Urinary bladder (tissue), 3 donors: ENCODE measurements at regions not wholly inside any gene's neighbourhood (a gene's known extent, or its start where the extent isn't known, plus 50 kb on each side); places are given as distances from the start of the nearest gene placed in this dataset.

Experiments
- DNase-seq: peaks from one replicate; pipeline ENCODE4 v3.0.0-alpha.2; 2015; ENCODE audit errors: extremely low spot score
- H3K27ac ChIP-seq: one replicate; pipeline ENCODE4 v1.5.1; 2013; ENCODE audit warnings: low read depth, mild to moderate bottlenecking, moderate library complexity
- H3K36me3 ChIP-seq: one replicate; pipeline ENCODE4 v1.6.1; 2013; ENCODE audit warnings: mild to moderate bottlenecking, moderate library complexity; ENCODE audit not compliant: insufficient read depth
- H3K4me1 ChIP-seq: one replicate; pipeline ENCODE4 v1.6.1; 2013; ENCODE audit warnings: mild to moderate bottlenecking, moderate library complexity; ENCODE audit not compliant: insufficient read depth
- H3K4me3 ChIP-seq: one replicate; pipeline ENCODE4 v1.5.1; 2013; ENCODE audit warnings: low read depth, low read length
- WGBS: extraction: QIAGEN DNeasy Blood & Tissue Kit; methylation state at CpG from one replicate; pipeline ENCODE4 v1.1.7; 2013; 5-methylcytosine and 5-hydroxymethylcytosine counted together
- donor health status: healthy with polysubstance abuse.
- donor health status: healthy.

- 89% methylated on average over 1 of the region's 1 CpG for WGBS
- Histone ChIP-seq H3K4me1 (no peaks in the 10 kb centered on the region), H3K27ac (no peak overlapping the region), H3K4me3 (no peak overlapping the region), H3K36me3 (no peaks in the 10 kb centered on the region)
- no peak for DNase-seq
These were observed 803.6 kb upstream of the GYPC start for GRCh38 chr2:125852364-125852763.

- H3K36me3 ChIP-seq: no peaks in the 10 kb centered on the region
- no peaks in the 10 kb centered on the region for H3K4me1 ChIP-seq
- no peak overlapping the region for H3K4me3 ChIP-seq
- WGBS: 86% methylated on average over 4 of the region's 4 CpGs
- DNase-seq: no peak
- H3K27ac ChIP-seq: no peak overlapping the region
These were observed 802.3 kb upstream of the GYPC start for GRCh38 chr2:125853626-125854025.

- DNase-seq: no peak
- WGBS: 71% methylated on average over 3 of the region's 3 CpGs
- H3K27ac ChIP-seq: no peak overlapping the region
- no peak overlapping the region for H3K4me3 ChIP-seq
- H3K36me3 ChIP-seq: no peaks in the 10 kb centered on the region
- H3K4me1 ChIP-seq: no peaks in the 10 kb centered on the region
These were observed 800.8 kb upstream of the GYPC start for GRCh38 chr2:125855204-125855603.

DNA sequence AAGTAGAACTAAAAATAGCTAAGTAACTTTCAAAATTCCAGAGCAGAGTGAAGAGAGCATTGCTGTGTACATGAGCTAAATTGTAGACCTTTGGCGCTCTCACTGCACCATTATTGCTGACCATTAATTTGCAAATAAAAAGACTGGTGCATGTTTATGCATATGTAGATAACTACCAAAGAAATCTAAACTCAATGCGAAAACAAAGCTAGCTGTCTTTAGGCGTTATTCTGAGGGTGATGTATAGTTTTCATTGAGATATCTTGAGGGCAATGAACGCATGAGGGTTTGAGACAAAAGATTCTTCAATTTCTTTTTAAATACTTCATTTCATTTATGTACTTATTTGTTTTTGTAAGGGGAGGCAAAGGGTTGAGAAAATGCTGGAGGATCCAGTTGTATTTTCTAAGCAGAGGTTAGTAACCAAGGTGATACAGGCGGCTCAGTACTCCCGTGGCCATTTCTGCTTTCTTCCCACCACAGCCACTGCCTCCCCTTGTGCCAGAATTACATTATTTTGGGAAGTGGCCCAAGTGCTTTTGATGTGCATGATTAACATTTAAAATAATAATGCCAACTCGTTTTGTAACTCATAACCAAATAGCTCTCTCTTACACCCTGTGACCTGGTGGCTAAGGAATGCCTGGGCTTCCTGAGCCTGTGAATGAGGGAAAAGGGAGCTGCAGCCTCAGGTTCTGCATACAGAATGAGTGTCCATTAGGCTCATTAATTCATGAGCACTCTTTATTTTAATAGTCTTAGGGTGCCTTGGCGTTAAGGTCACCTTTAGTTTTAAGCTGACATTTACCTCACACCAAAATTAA, 797.8 kb upstream of the GYPC start:
- Histone ChIP-seq H3K4me3 (no peak overlapping the region), H3K27ac (no peak overlapping the region), H3K36me3 (no peaks in the 10 kb centered on the region), H3K4me1 (no peaks in the 10 kb centered on the region)
- no peak for DNase-seq
- WGBS: 81% methylated on average over 8 of the region's 8 CpGs

- whole genome bisulfite sequencing: 73% methylated on average over 1 of the region's 1 CpG
- no peaks in the 10 kb centered on the region for H3K36me3 ChIP-seq
- no peak overlapping the region for H3K4me3 ChIP-seq
- DNase-seq: no peak
- no peaks in the 10 kb centered on the region for H3K4me1 ChIP-seq
- H3K27ac ChIP-seq: no peak overlapping the region
These were observed 794.5 kb upstream of the GYPC start for GRCh38 chr2:125861461-125861860.

GRCh38 chr2:125867908-125868307, 788.0 kb upstream of the GYPC start:
- Histone ChIP-seq H3K4me3 (no peak overlapping the region), H3K36me3 (no peaks in the 10 kb centered on the region), H3K27ac (no peak overlapping the region), H3K4me1 (no peaks in the 10 kb centered on the region)
- 95% methylated on average over 4 of the region's 4 CpGs for WGBS
- DNase-seq: no peak

DNA sequence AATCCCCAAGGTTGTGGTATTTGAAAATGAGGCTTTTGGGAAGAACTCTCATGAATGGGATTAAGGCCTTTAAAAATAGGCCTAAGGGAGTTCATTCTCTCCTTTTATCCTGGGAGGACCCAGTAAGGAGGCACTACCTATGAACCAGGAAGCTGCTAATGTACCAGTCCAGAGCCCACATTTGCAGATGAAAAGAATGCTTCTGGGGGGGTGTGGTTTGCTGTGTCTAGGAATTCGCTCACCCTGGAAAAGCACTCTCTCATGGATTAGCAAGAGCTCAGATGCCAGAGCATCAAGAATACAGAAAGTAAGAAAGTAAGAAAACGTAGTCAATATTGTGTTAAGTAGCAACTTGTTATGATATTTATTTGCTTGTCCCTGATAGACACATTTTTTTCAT, 785.7 kb upstream of the GYPC start:
- Histone ChIP-seq H3K36me3 (no peaks in the 10 kb centered on the region), H3K4me1 (no peaks in the 10 kb centered on the region), H3K27ac (no peak overlapping the region), H3K4me3 (no peak overlapping the region)
- DNase-seq: no peak
- 85% methylated on average over 2 of the region's 2 CpGs for WGBS

GRCh38 chr2:125870746-125871145, 785.2 kb upstream of the GYPC start:
- no peaks in the 10 kb centered on the region for H3K36me3 ChIP-seq
- 81% methylated on average over 1 of the region's 1 CpG for WGBS
- H3K4me3 ChIP-seq: no peak overlapping the region
- H3K27ac ChIP-seq: no peak overlapping the region
- no peaks in the 10 kb centered on the region for H3K4me1 ChIP-seq
- DNase-seq: no peak

DNA sequence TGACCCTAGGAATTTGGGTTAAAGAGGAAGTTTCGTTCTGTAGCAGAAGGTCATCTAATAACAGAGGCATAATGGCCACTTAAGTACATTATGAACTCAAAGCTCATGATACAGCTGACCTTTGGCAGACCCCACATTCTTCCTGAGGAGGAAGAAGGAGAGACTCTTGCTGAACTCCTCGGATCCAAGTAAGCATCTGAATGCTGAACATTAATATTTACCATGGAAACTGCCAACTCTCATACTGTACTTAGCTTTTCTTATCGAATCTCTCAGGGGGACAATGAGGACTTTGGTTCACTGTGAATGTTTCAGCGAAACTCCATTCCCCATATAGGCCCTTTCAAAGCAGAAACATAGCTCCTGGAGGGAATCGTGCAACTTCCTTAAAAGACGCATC, 781.4 kb upstream of the GYPC start:
- Histone ChIP-seq H3K4me1 (no peaks in the 10 kb centered on the region), H3K36me3 (no peaks in the 10 kb centered on the region), H3K27ac (no peak overlapping the region), H3K4me3 (no peak overlapping the region)
- WGBS: 48% methylated on average over 6 of the region's 6 CpGs
- DNase-seq: no peak

- H3K27ac ChIP-seq: no peak overlapping the region
- no peaks in the 10 kb centered on the region for H3K4me1 ChIP-seq
- H3K4me3 ChIP-seq: no peak overlapping the region
- DNase-seq: no peak
- no peaks in the 10 kb centered on the region for H3K36me3 ChIP-seq
- 91% methylated on average over 3 of the region's 3 CpGs for WGBS
These were observed 770.6 kb upstream of the GYPC start for GRCh38 chr2:125885340-125885739.

- no peak for DNase-seq
- Histone ChIP-seq H3K36me3 (no peaks in the 10 kb centered on the region), H3K4me1 (no peaks in the 10 kb centered on the region), H3K4me3 (no peak overlapping the region), H3K27ac (no peak overlapping the region)
- WGBS: 90% methylated on average over 4 of the region's 4 CpGs
These were observed 769.8 kb upstream of the GYPC start for GRCh38 chr2:125886153-125886552.

GRCh38 chr2:125901278-125901677, 754.7 kb upstream of the GYPC start:
- Histone ChIP-seq H3K27ac (no peak overlapping the region), H3K4me3 (no peak overlapping the region), H3K36me3 (no peaks in the 10 kb centered on the region), H3K4me1 (no peaks in the 10 kb centered on the region)
- DNase-seq: no peak

- DNase-seq: no peak
- Histone ChIP-seq H3K4me1 (no peaks in the 10 kb centered on the region), H3K27ac (no peak overlapping the region), H3K4me3 (no peak overlapping the region), H3K36me3 (no peaks in the 10 kb centered on the region)
- WGBS: 70% methylated on average over 7 of the region's 7 CpGs
These were observed 729.9 kb upstream of the GYPC start for GRCh38 chr2:125925891-125926546.

DNA sequence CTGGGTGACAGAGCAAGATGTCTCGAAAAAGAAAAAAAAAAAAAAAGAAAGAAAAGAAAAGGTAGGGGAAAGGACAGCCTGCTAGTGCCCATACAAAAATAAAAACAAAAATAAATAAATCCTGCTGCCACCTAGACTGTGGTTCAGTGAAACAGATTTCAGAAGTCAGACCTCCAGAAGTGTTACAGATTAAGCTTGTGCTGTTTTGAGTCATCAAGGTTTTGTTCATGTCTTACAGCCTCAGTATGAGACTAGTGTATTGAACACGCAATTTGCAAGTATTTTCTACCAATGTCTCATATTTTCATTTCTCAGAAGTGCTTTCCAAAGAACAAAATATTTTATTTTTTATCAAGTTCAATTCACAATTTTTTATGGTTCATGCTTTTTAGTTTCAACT, 720.4 kb upstream of the GYPC start:
- Histone ChIP-seq H3K36me3 (no peaks in the 10 kb centered on the region), H3K27ac (no peak overlapping the region), H3K4me1 (no peaks in the 10 kb centered on the region), H3K4me3 (no peak overlapping the region)
- no peak for DNase-seq
- WGBS: 88% methylated on average over 2 of the region's 2 CpGs
